ENCODE measurements at regions not wholly inside any gene's neighbourhood (a gene's known extent, or its start where the extent isn't known, plus 50 kb on each side); places are given as distances from the start of the nearest gene placed in this dataset.

- TF ChIP-seq SIN3A (IDR thresholded peaks at IDR 0.05; ENCODE audit: borderline replicate concordance, insufficient read depth, low read length): no peak
- TF ChIP-seq REST (IDR thresholded peaks at IDR 0.05; ENCODE audit: insufficient read depth in 1 of 2, low read depth in 2 of 2, low read length in 2 of 2): no peak
- TF ChIP-seq TAF1 (IDR thresholded peaks at IDR 0.05; ENCODE audit: borderline replicate concordance, insufficient read depth, low read length): no peak
- TF ChIP-seq FOXP2 (optimal IDR thresholded peaks at IDR 0.05; ENCODE audit: borderline replicate concordance, extremely low read depth, extremely low read length, insufficient read depth): no peak
- no peak for TF ChIP-seq POLR2AphosphoS5 (IDR thresholded peaks at IDR 0.05; ENCODE audit: low read depth, low read length)
These were observed 627.4 kb downstream of the CDH26 start for GRCh38 chr20:60585651-60586050.

DNA sequence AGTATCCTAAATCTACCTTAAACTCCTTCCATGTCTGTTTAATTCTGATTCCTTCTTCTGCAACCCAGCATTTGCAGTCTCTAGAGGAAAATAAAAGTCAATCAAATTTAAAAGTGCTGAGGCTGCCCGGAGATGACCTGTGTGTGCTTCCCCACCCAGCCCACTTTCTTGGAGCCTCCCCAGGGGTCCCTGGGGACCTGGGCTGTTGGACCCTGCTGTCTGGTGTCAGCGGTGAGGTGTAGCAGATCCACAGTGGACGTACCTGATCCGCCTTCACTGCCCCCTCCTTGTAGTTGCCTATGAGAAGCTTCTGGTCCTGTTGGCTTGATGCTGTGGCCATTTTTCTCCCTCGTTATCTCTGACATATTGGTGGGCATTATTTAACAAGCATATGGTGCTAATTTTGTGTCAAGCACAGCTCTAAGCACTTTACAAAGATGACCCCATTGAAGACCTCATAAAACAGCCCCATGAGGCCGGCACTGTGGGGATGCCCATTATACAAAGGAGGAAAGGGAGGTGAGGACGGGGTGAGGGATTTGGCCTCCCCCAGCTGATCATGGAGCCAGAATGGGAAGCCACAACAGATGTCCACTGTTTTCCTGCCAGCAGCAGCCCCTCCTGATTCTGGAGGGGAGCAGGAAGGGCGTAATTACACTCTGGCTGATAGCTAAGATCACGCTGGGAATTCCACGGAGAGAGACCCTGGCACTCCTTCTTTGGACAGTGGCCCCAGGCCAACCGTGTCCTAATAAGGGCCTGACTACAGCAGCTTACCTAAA is 628.2 kb downstream of the CDH26 start:
- no peak for TF ChIP-seq POLR2AphosphoS5 (IDR thresholded peaks at IDR 0.05; ENCODE audit: low read depth, low read length)
- TF ChIP-seq SIN3A (IDR thresholded peaks at IDR 0.05; ENCODE audit: borderline replicate concordance, insufficient read depth, low read length): no peak
- no peak for TF ChIP-seq REST (IDR thresholded peaks at IDR 0.05; ENCODE audit: insufficient read depth in 1 of 2, low read depth in 2 of 2, low read length in 2 of 2)
- no peak for TF ChIP-seq TAF1 (IDR thresholded peaks at IDR 0.05; ENCODE audit: borderline replicate concordance, insufficient read depth, low read length)
- no peak for TF ChIP-seq FOXP2 (optimal IDR thresholded peaks at IDR 0.05; ENCODE audit: borderline replicate concordance, extremely low read depth, extremely low read length, insufficient read depth)

DNA sequence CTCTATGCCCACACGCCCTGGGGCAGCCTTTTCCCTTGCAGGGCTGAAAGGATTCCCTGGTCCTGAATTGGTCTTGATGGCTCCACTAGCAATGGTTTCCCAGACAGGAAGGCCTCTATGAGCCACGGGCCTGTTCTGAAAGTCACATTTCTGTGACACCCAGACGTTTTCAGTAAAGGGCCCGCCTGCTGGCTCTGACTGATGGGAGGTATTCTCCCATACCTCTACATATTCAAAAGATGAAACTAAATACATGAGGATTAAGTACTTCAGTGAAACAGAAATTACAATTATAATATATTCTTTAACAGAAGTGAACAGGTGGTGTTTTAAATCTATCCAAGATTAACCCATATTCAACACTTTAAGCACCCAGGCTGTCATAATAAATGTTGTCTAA is 629.8 kb downstream of the CDH26 start:
- TF ChIP-seq REST (IDR thresholded peaks at IDR 0.05; ENCODE audit: insufficient read depth in 1 of 2, low read depth in 2 of 2, low read length in 2 of 2): no peak
- TF ChIP-seq TAF1 (IDR thresholded peaks at IDR 0.05; ENCODE audit: borderline replicate concordance, insufficient read depth, low read length): no peak
- TF ChIP-seq SIN3A (IDR thresholded peaks at IDR 0.05; ENCODE audit: borderline replicate concordance, insufficient read depth, low read length): no peak
- no peak for TF ChIP-seq FOXP2 (optimal IDR thresholded peaks at IDR 0.05; ENCODE audit: borderline replicate concordance, extremely low read depth, extremely low read length, insufficient read depth)
- no peak for TF ChIP-seq POLR2AphosphoS5 (IDR thresholded peaks at IDR 0.05; ENCODE audit: low read depth, low read length)

GRCh38 chr20:60589623-60590022 is 631.4 kb downstream of the CDH26 start:
- TF ChIP-seq REST (IDR thresholded peaks at IDR 0.05; ENCODE audit: insufficient read depth in 1 of 2, low read depth in 2 of 2, low read length in 2 of 2) (peak; percentile 75 to 95), FOXP2 (optimal IDR thresholded peaks at IDR 0.05; ENCODE audit: borderline replicate concordance, extremely low read depth, extremely low read length, insufficient read depth) (no peak), SIN3A (IDR thresholded peaks at IDR 0.05; ENCODE audit: borderline replicate concordance, insufficient read depth, low read length) (no peak; the same call in 1 of the 2 replicates), POLR2AphosphoS5 (IDR thresholded peaks at IDR 0.05; ENCODE audit: low read depth, low read length) (no peak), TAF1 (IDR thresholded peaks at IDR 0.05; ENCODE audit: borderline replicate concordance, insufficient read depth, low read length) (no peak)

Measured in PFSK-1 (cell line).